Activated CD8-positive, alpha-beta memory T cell treated with anti-CD3 and anti-CD28 coated beads for 48 hours (primary cell): ENCODE measurements at regions not wholly inside any gene's neighbourhood (a gene's known extent, or its start where the extent isn't known, plus 50 kb on each side); places are given as distances from the start of the nearest gene placed in this dataset.

ENCODE experiments used
- DNase-seq, 3 experiments: peaks; one replicate each; pipeline ENCODE4 v3.0.0-alpha.2; 2020; ENCODE audit warnings: low read depth in 2 of 3, low spot score in 2 of 3

GRCh38 chr6:24987446-24988115 is 51.8 kb upstream of the RIPOR2 start:
- no peak for DNase-seq

DNA sequence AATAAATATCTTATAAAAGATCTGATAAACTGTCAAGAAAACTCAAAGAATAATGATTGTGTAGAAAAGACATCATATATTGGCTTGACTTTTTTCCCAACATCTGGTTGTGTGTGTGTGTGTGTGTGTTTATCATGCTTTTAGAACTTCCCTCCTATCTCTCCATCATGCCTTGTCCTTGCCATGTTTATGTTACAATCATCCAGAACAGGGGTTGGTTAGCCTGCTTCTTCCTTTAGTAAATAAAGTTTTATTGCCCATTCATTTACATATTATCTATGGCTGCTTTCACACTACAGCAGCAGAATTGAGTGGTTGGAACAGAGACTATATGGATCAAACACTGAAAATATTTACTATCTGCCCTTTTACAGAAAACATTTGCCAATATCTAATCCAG is 52.8 kb upstream of the RIPOR2 start:
- DNase-seq = no peak

GRCh38 chr6:24990236-24990845 is 54.6 kb upstream of the RIPOR2 start:
- DNase-seq = no peak

DNA sequence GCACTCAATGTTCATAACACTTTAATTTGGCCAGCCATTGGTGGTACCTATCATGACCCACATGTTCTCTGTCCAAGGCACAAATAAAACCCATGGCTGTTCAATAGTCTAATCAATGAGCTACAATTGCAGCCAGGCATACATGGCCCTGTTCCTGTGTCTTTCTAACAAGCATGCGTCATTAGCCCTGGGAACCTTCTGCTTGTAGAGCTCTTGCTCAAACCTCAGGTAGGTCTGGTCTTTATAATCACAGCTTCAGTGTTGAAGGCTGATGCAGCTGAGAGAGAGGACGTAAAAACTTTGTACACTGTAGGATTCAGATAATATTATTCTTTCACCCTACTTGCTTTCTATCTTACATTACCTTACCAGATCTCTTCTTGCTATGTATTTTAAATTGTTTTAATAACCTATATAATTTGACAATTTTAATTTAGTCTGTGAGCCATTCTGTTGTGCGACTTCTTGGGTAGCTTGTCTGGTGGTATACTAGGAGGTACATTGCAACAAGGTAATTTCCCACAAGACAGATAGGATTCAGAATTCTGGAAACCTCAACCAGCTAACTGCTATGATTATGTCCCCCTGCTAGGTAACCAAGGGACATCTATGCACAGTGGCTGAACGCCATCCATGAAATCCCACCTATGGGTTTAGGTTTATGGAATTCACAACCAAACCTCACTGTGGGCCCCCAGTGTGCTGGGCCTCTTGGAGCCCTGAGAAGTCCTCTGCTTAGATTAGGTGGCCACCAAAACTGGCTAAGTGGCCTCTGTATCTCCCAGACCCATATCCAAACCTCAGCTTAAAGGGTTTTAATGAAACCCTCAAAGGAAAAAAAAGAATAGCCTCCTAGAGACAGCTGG is 55.4 kb upstream of the RIPOR2 start:
- no peak for DNase-seq

- DNase-seq = no peak
Measured at GRCh38 chr6:24991810-24992467, 56.2 kb upstream of the RIPOR2 start.

DNA sequence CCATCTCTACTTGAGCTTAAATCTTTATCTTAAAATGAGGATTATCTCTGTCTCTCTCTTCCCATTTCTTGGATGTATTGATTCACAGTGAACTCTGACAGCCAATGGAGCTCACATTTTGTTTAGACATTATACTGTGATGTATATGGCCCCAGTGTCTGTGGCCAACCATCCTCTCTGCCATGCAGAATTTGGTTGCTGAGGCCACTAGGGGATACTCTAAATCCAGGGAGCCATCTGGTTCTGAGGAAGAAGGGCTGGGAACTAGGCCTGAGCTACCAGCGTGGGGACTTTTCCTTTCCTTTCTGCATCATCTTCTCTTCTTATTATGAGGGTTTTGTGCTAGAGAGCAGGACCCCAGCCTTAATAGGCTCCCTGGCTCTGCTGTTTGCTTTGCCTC is 59.1 kb upstream of the RIPOR2 start:
- DNase-seq = no peak

DNA sequence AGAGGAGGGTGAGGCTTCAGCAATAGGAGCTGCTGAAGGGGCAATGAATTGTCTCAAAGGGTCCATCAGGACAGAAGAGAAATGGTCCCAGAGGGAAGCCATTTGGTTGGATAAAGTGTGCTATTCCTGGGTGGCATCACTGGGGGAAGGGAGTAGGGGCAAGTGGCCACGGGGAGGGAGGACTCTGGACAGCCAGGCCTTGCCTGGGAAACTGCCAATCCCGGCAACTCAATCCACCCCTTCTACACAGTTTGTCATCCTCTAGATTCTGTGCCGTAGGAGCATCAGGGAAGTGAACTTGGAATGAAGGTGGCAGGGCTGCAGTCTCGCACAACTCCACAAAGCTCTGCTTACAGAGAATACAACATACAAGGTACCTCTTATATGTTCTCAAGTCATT is 59.5 kb upstream of the RIPOR2 start:
- no peak for DNase-seq

DNA sequence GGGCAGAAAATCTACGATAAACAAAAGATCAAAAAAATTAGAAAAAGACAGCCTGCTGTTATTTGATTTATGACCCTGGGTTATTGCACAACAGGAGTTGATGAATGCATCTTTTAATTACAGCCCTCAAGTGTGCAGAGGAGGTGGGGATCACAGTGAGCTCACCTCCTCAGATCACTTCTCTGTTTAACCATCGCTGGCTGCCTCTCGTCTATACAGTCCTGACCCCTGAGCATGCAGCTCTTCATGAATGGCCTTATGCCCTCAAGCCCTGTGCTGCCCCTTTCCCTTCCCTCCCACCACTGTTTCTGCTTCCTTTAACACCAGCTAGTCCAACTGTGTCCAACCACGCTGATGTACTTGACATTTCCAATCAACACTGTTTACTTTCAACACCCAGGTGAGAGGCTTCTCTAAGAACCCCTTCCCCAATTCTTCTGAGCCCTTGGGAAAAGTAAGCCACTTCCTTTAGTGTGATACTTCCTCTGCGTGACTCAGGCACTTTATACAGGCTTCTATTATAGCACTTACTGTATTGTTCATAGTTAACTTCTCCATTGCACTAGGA is 60.6 kb upstream of the RIPOR2 start:
- no peak for DNase-seq

DNA sequence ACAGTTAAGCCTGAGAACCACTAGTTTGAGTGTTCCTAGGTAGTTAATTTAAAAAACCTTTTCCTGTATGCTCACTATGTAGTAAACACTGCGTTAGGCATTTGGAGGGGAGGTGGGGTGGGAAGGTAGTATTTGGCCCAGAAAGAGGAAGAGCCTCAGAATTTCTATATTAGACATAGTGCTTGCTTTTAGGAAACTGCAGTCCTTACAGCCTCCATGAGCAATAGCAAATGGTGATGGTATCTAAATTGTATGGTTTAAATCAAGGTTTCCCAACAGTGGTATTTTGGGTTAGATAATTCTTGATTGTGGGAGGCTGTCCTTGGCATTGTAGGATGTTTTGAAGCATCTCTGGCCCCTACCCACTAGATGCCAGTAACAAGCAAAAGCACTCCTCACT is 61.5 kb upstream of the RIPOR2 start:
- DNase-seq = no peak

DNA sequence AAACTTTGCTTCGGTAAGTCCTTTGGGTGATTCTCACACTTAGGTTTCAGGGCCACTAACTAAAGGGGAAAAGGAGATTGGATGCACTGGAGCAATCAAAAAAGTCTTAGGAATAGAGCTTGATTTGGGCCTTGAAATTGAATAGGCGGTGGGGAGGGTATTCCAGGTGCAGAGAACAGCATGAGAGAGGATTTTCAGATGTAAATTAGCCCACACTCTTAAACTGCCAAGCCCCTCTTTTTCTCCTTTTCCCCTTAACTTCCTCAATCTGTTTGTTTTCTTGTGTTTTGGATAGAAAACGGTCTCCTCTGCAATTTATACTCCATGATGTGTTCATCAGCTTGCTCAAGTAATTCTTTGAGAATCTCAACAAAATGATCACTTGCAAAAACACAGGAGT is 62.1 kb upstream of the RIPOR2 start:
- DNase-seq = no peak

GRCh38 chr6:25002326-25003091 is 66.7 kb upstream of the RIPOR2 start:
- DNase-seq = no peak

- no peak for DNase-seq
Measured at GRCh38 chr6:25004357-25004756, 68.6 kb upstream of the RIPOR2 start.

DNA sequence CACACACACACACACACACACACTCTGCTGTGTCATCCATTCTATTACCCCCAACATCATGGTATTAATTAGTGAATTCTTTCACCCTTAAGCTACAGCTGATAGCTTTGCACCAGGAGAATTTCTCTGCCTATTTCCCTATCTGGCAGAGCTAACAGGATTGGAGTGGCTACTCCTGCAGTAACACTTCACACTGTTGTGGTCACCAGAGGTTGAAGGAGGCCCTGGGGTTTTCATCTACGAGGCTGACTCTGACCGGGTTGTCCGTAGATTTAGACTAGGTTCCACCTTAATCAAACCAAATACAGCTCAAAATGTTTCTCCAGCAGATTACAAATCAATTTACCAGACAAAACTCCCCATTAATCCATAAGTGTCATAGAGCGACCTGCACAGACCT is 69.2 kb upstream of the RIPOR2 start:
- DNase-seq = no peak

- no peak for DNase-seq
Measured at GRCh38 chr6:25006075-25006474, 70.3 kb upstream of the RIPOR2 start.

GRCh38 chr6:25006565-25007001 is 70.8 kb upstream of the RIPOR2 start:
- no peak for DNase-seq

- DNase-seq = no peak
Measured at GRCh38 chr6:25007269-25007699, 71.5 kb upstream of the RIPOR2 start.

DNA sequence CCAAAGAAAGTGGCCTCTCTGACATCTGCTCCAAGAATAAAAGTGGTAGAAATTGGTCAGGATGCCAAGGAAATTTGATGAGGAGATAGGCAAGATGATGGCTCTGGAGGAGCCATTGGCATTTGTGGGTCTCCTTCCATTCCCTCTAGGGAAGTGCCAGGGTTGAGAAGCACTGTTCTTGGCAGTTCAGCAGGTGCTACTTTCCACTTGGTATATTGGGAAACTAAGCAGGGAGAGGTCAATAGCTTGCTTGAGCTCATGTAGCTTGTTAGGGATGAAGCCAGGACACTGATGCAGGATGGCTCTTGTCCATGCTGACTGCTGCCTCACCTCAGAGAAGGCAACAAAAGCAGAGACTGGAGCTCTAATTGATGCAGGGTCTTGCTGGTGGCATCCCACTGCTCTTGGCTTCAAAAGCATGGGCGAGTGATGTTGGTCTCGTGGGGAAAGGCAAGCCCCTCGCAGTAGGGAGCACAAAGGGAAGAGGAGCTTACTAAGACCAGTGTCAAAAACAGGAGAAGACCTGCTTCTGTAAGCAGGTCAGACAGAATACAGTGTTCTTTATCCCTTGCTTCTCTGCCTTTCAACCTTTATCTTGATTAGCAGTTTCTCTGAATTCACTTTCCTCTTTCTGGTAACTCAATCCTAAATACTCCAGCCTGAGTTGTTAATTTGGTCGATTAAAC is 73.1 kb upstream of the RIPOR2 start:
- no peak for DNase-seq

DNA sequence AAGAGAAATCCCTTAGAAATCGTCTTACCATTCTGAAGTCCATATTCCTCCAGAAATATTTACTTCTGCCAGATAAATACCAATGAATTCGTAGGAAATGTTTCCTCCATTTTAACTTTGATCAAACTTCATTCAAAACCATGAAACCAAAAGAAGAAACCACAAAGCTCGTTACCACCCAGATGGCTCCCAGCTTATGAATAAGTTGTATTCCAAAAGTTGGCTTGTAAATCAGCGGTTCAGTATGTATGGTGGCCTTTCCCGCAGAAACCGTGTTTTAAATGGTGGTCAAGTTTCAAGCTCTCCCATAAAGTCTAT is 73.6 kb upstream of the RIPOR2 start:
- DNase-seq = no peak

- no peak for DNase-seq
Measured at GRCh38 chr6:25010176-25010575, 74.4 kb upstream of the RIPOR2 start.
